Retinal pigment epithelial cell (primary cell): ENCODE measurements at regions not wholly inside any gene's neighbourhood (a gene's known extent, or its start where the extent isn't known, plus 50 kb on each side); places are given as distances from the start of the nearest gene placed in this dataset.

Experiments
- DNase-seq: peaks from one replicate; pipeline ENCODE4 v3.0.0-alpha.2; 2010; ENCODE audit warnings: low read depth
- H3K4me3 ChIP-seq: 2 replicates; pipeline ENCODE4 v1.5.1; 2011; ENCODE audit warnings: mild to moderate bottlenecking, low read length, control low read depth, moderate library complexity
- CTCF ChIP-seq: conservative IDR thresholded peaks from 2 replicates; pipeline ENCODE4 v1.5.1; 2011; ENCODE audit warnings: low read depth, low read length, control low read depth, inconsistent platforms

GRCh38 chr6:11486959-11487358, 50.6 kb upstream of the TMEM170B start:
- H3K4me3 ChIP-seq: no peak overlapping the region
- TF ChIP-seq CTCF: no peak
- no peak for DNase-seq

GRCh38 chr6:11486486-11486885, 51.1 kb upstream of the TMEM170B start:
- no peak for DNase-seq
- TF ChIP-seq CTCF: no peak
- H3K4me3 ChIP-seq: no peak overlapping the region

- H3K4me3 ChIP-seq: no peak overlapping the region
- no peak for DNase-seq
Measured at GRCh38 chr6:11486051-11486450, 51.5 kb upstream of the TMEM170B start.

GRCh38 chr6:11485271-11485670, 52.3 kb upstream of the TMEM170B start:
- no peak overlapping the region for H3K4me3 ChIP-seq
- TF ChIP-seq CTCF: no peak
- no peak for DNase-seq

More at GRCh38 chr6:11486051-11486450, 51.5 kb upstream of the TMEM170B start:
- TF ChIP-seq CTCF: no peak

- no peak for TF ChIP-seq CTCF
- no peak for DNase-seq
- no peak overlapping the region for H3K4me3 ChIP-seq
Measured at GRCh38 chr6:11484441-11484840, 53.1 kb upstream of the TMEM170B start.

- no peak for DNase-seq
- H3K4me3 ChIP-seq: no peak overlapping the region
- no peak for TF ChIP-seq CTCF
Measured at GRCh38 chr6:11482616-11483015, 54.9 kb upstream of the TMEM170B start.

- TF ChIP-seq CTCF: no peak
- no peak for DNase-seq
- no peak overlapping the region for H3K4me3 ChIP-seq
Measured at GRCh38 chr6:11480541-11480940, 57.0 kb upstream of the TMEM170B start.
